CD14-positive monocyte (primary cell): ENCODE measurements at regions not wholly inside any gene's neighbourhood (a gene's known extent, or its start where the extent isn't known, plus 50 kb on each side); places are given as distances from the start of the nearest gene placed in this dataset.

ENCODE experiments used
- DNase-seq, 3 donors: peaks; one replicate each; pipeline ENCODE4 v3.0.0-alpha.2; 2011 to 2022
- H2AFZ ChIP-seq: 2 replicates; pipeline ENCODE4 v1.6.0; 2012; ENCODE audit warnings: mild to moderate bottlenecking, low read depth, low read length, inconsistent platforms; ENCODE audit not compliant: insufficient read depth, poor library complexity, severe bottlenecking
- H3K27ac ChIP-seq, 2 donors: 1 replicate in 1 of 2; 2 replicates in 1 of 2; pipeline ENCODE4 v1.5.1; 2012 to 2013; ENCODE audit warnings: low read length in 2 of 2, control low read depth in 1 of 2, inconsistent platforms in 1 of 2, low read depth in 1 of 2, mild to moderate bottlenecking in 1 of 2
- H3K27me3 ChIP-seq, 2 donors: one replicate each; pipeline versions ENCODE4 v1.6.0 to v1.6.1; 2011 to 2013; ENCODE audit warnings: low read length in 2 of 2; ENCODE audit not compliant: control insufficient read depth in 2 of 2, insufficient read depth in 2 of 2
- H3K36me3 ChIP-seq, 2 donors: replicated peaks in 1 of 2; 1 replicate in 1 of 2; 2 replicates in 1 of 2; pipeline versions ENCODE4 v1.5.1 to v1.6.1; 2012 to 2013; ENCODE audit warnings: low read length in 2 of 2, control low read depth in 1 of 2, inconsistent platforms in 1 of 2, mild to moderate bottlenecking in 1 of 2; ENCODE audit not compliant: insufficient read depth in 2 of 2, control insufficient read depth in 1 of 2
- H3K4me1 ChIP-seq, 2 donors: 1 replicate in 1 of 2; 2 replicates in 1 of 2; pipeline versions ENCODE4 v1.5.1 to v1.6.1; 2012 to 2013; ENCODE audit warnings: low read length in 2 of 2, control low read depth in 1 of 2, inconsistent platforms in 1 of 2, mild to moderate bottlenecking in 1 of 2, moderate library complexity in 1 of 2; ENCODE audit not compliant: insufficient read depth in 2 of 2, control insufficient read depth in 1 of 2
- H3K4me2 ChIP-seq: replicated peaks from 2 replicates; pipeline ENCODE3; 2012; ENCODE audit warnings: low read length, moderate library complexity, mild to moderate bottlenecking; ENCODE audit not compliant: poor library complexity, severe bottlenecking; ENCODE audit errors: extremely low read depth
- H3K4me3 ChIP-seq, 3 experiments: fragments of 200-600 bp in 1 of 3; sonication (generic) in 1 of 3; replicated peaks in 1 of 3; 1 replicate in 2 of 3; 2 replicates in 1 of 3; pipeline ENCODE4 v1.5.1; 2011 to 2013; ENCODE audit warnings: low read length in 3 of 3, mild to moderate bottlenecking in 3 of 3, control low read depth in 2 of 3, low read depth in 2 of 3, inconsistent platforms in 1 of 3, moderate library complexity in 1 of 3
- H3K79me2 ChIP-seq: 2 replicates; pipeline ENCODE4 v1.6.0; 2012; ENCODE audit warnings: mild to moderate bottlenecking, control low read depth, inconsistent platforms, low read length, moderate library complexity; ENCODE audit not compliant: insufficient read depth
- H3K9ac ChIP-seq: 2 replicates; pipeline ENCODE4 v1.6.0; 2017; ENCODE audit warnings: low read length, mild to moderate bottlenecking; ENCODE audit not compliant: insufficient read depth, poor library complexity, severe bottlenecking
- H3K9me3 ChIP-seq, 2 donors: replicated peaks in 1 of 2; 1 replicate in 1 of 2; 2 replicates in 1 of 2; pipeline versions ENCODE4 v1.5.1 to v1.6.1; 2012 to 2013; ENCODE audit warnings: low read length in 2 of 2, control low read depth in 1 of 2; ENCODE audit not compliant: control insufficient read depth in 1 of 2, insufficient read depth in 1 of 2
- H4K20me1 ChIP-seq: 2 replicates; pipeline ENCODE4 v1.6.0; 2012; ENCODE audit warnings: mild to moderate bottlenecking, low read length, control low read depth, moderate library complexity; ENCODE audit not compliant: insufficient read depth
- H3K27ac Mint-ChIP-seq, 7 donors: one replicate each; pipeline ENCODE4 v1.8.0; 2020; ENCODE audit warnings: mild to moderate bottlenecking in 7 of 7, mixed read lengths in 7 of 7, moderate library complexity in 6 of 7, inconsistent platforms in 2 of 7
- H3K27me3 Mint-ChIP-seq, 3 donors: one replicate each; pipeline ENCODE4 v1.8.0; 2021 to 2022; ENCODE audit warnings: low read depth in 3 of 3, mild to moderate bottlenecking in 3 of 3, mixed read lengths in 3 of 3, moderate library complexity in 3 of 3, inconsistent platforms in 1 of 3
- H3K36me3 Mint-ChIP-seq, 2 donors: one replicate each; pipeline ENCODE4 v1.8.0; 2020; ENCODE audit warnings: mixed read lengths in 2 of 2, inconsistent platforms in 1 of 2, mild to moderate bottlenecking in 1 of 2
- H3K4me1 Mint-ChIP-seq: one replicate; pipeline ENCODE4 v1.8.0; 2020; ENCODE audit warnings: mild to moderate bottlenecking, mixed read lengths
- H3K4me3 Mint-ChIP-seq, 2 donors: one replicate each; pipeline ENCODE4 v1.8.0; 2020; ENCODE audit warnings: mild to moderate bottlenecking in 2 of 2, mixed read lengths in 2 of 2, moderate library complexity in 1 of 2
- H3K9me3 Mint-ChIP-seq, 7 donors: one replicate each; pipeline ENCODE4 v1.8.0; 2020 to 2022; ENCODE audit warnings: mixed read lengths in 7 of 7, mild to moderate bottlenecking in 6 of 7, moderate library complexity in 6 of 7, inconsistent platforms in 2 of 7
- WGBS: methylation state at CpG from one replicate; pipeline ENCODE4 v1.1.5; 2013; ENCODE audit warnings: missing lambda C conversion rate; ENCODE audit not compliant: insufficient coverage; 5-methylcytosine and 5-hydroxymethylcytosine counted together
- intact Hi-C, 2 donors: fragments of 100-400 bp; cut with micrococcal nuclease; formaldehyde crosslinking; loops; one replicate each; pipeline versions ENCODE4 v1.15.0 to v1.15.1; 2023
- TF ChIP-seq, protein P1 (sequence below): fragments of 200-600 bp; IDR thresholded peaks from one replicate; pipeline ENCODE4 v1.8.0; 2022; ENCODE audit warnings: antibody characterized with exemption, mild to moderate bottlenecking

DNA sequence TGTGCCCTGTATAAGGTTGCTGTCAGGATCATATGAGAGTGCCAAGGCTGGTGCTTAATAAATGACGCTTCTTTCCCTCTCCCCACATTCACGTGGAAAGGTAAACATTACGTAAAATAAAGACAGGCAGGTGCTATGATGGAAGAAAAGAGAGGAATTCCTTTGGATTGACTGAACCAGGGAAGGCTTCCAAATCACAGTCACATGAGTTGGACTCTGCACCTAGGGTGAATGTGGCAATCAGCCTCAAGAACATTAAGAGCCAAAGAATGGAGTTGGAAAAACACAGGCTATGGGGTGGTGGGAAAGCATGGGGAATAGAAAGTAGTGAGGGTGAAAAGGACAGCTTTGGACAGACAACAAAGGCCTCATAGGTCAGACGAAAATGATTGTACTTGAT, 473.1 kb downstream of the VRK1 start:
- no peaks in the 10 kb centered on the region for H4K20me1 ChIP-seq
- no peak overlapping the region for H3K4me3 ChIP-seq
- H3K4me1 ChIP-seq: no peaks in the 10 kb centered on the region
- H3K36me3 ChIP-seq: no peaks in the 10 kb centered on the region
- no peak overlapping the region for H3K4me2 ChIP-seq
- H3K4me1 Mint-ChIP-seq: no peaks in the 10 kb centered on the region
- no peak for DNase-seq
- no peak overlapping the region for H3K9ac ChIP-seq
- H3K27ac Mint-ChIP-seq: no peak overlapping the region
- no peak overlapping the region for H3K27ac ChIP-seq
- H2AFZ ChIP-seq: no peak overlapping the region
- H3K27me3 Mint-ChIP-seq: peaks cover 0 to 8% (median 2%) of the 10 kb centered on the region in 3 donors
- H3K4me3 Mint-ChIP-seq: no peak overlapping the region
- no CpG with 5 or more reads among the region's 4 CpGs for WGBS
- no peaks in the 10 kb centered on the region for H3K27me3 ChIP-seq
- no peaks in the 10 kb centered on the region for H3K79me2 ChIP-seq
- TF ChIP-seq, protein P1, sequence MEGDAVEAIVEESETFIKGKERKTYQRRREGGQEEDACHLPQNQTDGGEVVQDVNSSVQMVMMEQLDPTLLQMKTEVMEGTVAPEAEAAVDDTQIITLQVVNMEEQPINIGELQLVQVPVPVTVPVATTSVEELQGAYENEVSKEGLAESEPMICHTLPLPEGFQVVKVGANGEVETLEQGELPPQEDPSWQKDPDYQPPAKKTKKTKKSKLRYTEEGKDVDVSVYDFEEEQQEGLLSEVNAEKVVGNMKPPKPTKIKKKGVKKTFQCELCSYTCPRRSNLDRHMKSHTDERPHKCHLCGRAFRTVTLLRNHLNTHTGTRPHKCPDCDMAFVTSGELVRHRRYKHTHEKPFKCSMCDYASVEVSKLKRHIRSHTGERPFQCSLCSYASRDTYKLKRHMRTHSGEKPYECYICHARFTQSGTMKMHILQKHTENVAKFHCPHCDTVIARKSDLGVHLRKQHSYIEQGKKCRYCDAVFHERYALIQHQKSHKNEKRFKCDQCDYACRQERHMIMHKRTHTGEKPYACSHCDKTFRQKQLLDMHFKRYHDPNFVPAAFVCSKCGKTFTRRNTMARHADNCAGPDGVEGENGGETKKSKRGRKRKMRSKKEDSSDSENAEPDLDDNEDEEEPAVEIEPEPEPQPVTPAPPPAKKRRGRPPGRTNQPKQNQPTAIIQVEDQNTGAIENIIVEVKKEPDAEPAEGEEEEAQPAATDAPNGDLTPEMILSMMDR: no peak
- no peaks in the 10 kb centered on the region for H3K36me3 Mint-ChIP-seq
- intact Hi-C loops: no loop called here
- peaks cover 0 to 4% (median 1%) of the 10 kb centered on the region in 7 donors for H3K9me3 Mint-ChIP-seq
- H3K9me3 ChIP-seq: no peaks in the 10 kb centered on the region

- H3K79me2 ChIP-seq: no peaks in the 10 kb centered on the region
- no peak overlapping the region for H3K4me2 ChIP-seq
- WGBS: 100% methylated on average over 1 of the region's 8 CpGs
- no peak overlapping the region for H3K27ac ChIP-seq
- H3K27me3 ChIP-seq: peaks cover under 1 to 3% of the 10 kb centered on the region in 2 donors
- no peak overlapping the region for H3K9ac ChIP-seq
- H3K27ac Mint-ChIP-seq: no peak overlapping the region
- TF ChIP-seq, protein P1: no peak
- no peaks in the 10 kb centered on the region for H3K9me3 ChIP-seq
- H2AFZ ChIP-seq: no peak overlapping the region
- no peak for DNase-seq
- H3K4me3 ChIP-seq: no peak overlapping the region
- intact Hi-C loops: no loop called here
- H3K4me1 Mint-ChIP-seq: peaks cover 1% of the 10 kb centered on the region
- no peaks in the 10 kb centered on the region for H3K36me3 ChIP-seq
- H3K4me3 Mint-ChIP-seq: no peak overlapping the region
- no peaks in the 10 kb centered on the region for H3K36me3 Mint-ChIP-seq
- H4K20me1 ChIP-seq: no peaks in the 10 kb centered on the region
- H3K27me3 Mint-ChIP-seq: peaks cover 8 to 16% (median 10%) of the 10 kb centered on the region in 3 donors
- no peaks in the 10 kb centered on the region for H3K4me1 ChIP-seq
- peaks cover 0 to 4% (median 1%) of the 10 kb centered on the region in 7 donors for H3K9me3 Mint-ChIP-seq
Observed at GRCh38 chr14:97271451-97271960, 474.3 kb downstream of the VRK1 start.
